Stomach (tissue), 8 donors: ENCODE measurements at regions not wholly inside any gene's neighbourhood (a gene's known extent, or its start where the extent isn't known, plus 50 kb on each side); places are given as distances from the start of the nearest gene placed in this dataset.

Source experiments
- DNase-seq, 2 donors: peaks; one replicate each; pipeline versions ENCODE4 v3.0.0 to v3.0.0-alpha.2; 2013 to 2019
- H3K27ac ChIP-seq, 5 donors: fragments of 200-600 bp in 4 of 5; sonication (generic) in 4 of 5; one replicate each; pipeline ENCODE4 v1.5.1; 2013 to 2019; ENCODE audit warnings: mild to moderate bottlenecking in 1 of 5, moderate library complexity in 1 of 5
- H3K27me3 ChIP-seq, 3 donors: fragments of 200-600 bp; sonication (generic); one replicate each; pipeline ENCODE4 v1.5.1; 2017 to 2019; ENCODE audit warnings: mixed run types in 1 of 3
- H3K36me3 ChIP-seq, 4 donors: fragments of 200-600 bp; sonication (generic); 1 replicate in 3 of 4; 2 replicates in 1 of 4; pipeline ENCODE4 v1.5.1; 2016 to 2019
- H3K4me1 ChIP-seq, 4 donors: fragments of 200-600 bp; sonication (generic); one replicate each; pipeline ENCODE4 v1.5.1; 2016 to 2019
- H3K4me3 ChIP-seq, 4 donors: fragments of 200-600 bp; sonication (generic) in 3 of 4; one replicate each; pipeline ENCODE4 v1.5.1; 2016 to 2019; ENCODE audit warnings: mild to moderate bottlenecking in 1 of 4
- H3K9me3 ChIP-seq, 4 donors: fragments of 200-600 bp; sonication (generic); one replicate each; pipeline ENCODE4 v1.5.1; 2016 to 2019
- EP300 ChIP-seq: sonication (generic); formaldehyde crosslinking; IDR thresholded peaks from one replicate; pipeline ENCODE4 v1.6.1; 2017; ENCODE audit warnings: antibody characterized with exemption
- POLR2A ChIP-seq, 4 donors: fragments of 450-650 bp; IDR thresholded peaks; one replicate each; pipeline ENCODE4 v1.6.1; 2016; ENCODE audit warnings: antibody characterized with exemption in 4 of 4, control low read depth in 2 of 4, mild to moderate bottlenecking in 1 of 4, moderate library complexity in 1 of 4
- POLR2AphosphoS5 ChIP-seq, 3 donors: sonication (generic); formaldehyde crosslinking; IDR thresholded peaks; one replicate each; pipeline ENCODE4 v1.6.1; 2016; ENCODE audit warnings: antibody characterized with exemption in 3 of 3
- WGBS, 5 donors: extraction: QIAGEN DNeasy Blood & Tissue Kit in 3 of 5; methylation state at CpG; one replicate each; pipeline versions ENCODE4 v1.1.5 to v1.1.7; 2013 to 2018; 5-methylcytosine and 5-hydroxymethylcytosine counted together
- intact Hi-C: fragments of 100-400 bp; cut with DNase I; formaldehyde crosslinking; loops from one replicate; pipeline ENCODE4 v1.15.1; 2023; ENCODE audit warnings: low total_unique reads
- TF ChIP-seq, protein P1 (sequence below), 7 experiments: fragments of 450-650 bp in 4 of 7; fragments of 200-600 bp in 3 of 7; sonication (generic) in 3 of 7; IDR thresholded peaks; one replicate each; pipeline ENCODE4 v1.5.1; 2016 to 2019; ENCODE audit warnings: antibody characterized with exemption in 7 of 7, control low read depth in 2 of 7, mild to moderate bottlenecking in 1 of 7
- donor health status: healthy with polysubstance abuse.
- donor health status: Bipolar disorder and iron deficiency.
- donor health status: healthy.

DNA sequence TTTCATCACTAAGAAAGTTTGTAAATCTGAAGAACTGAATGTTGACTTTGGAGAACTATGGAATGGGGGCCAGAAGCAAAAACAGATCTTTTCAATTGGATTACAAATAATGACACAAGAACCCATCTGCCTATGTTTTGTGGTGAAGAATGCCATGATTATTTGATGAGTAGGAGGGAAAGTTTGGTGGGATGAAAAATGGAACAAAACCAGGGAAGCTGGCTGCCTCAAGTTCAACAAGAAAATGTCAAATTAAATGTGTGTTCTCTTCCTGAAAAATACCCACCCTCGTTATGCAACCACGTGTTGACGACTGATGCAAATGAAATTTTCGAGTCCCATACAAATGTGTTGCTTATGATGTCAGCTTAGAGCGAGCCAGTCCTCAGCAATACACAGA, 208.5 kb downstream of the GPR37 start:
- WGBS, 5 donors, result 60 to 68% (median 67%) methylated on average over 5 of the region's 5 CpGs
- intact Hi-C loops, result no loop called here
- DNase-seq, result no peak

DNA sequence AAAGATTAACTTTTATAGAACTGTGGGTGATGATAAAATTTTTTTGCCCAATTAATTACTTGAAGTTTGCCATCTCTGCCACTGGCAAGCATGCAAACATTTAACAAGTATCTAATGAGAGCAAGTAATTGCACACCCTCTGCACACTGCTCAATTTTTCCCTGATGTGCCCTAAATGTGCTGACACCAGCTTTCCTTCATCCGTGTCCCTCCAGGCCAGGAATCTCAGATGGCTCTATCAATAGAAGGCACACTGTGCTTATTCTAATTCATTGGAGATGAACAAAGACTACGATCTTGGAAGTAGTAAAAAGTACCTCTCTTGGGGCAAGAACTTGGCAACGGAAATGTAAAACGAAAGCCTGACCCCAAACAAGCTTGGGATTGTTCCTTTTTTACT, 212.1 kb downstream of the GPR37 start:
- DNase-seq, result no peak
- Histone ChIP-seq H3K4me3 (no peak overlapping the region), H3K27me3 (no peaks in the 10 kb centered on the region), H3K36me3 (no peaks in the 10 kb centered on the region), H3K9me3 (no peaks in the 10 kb centered on the region), H3K27ac (no peak overlapping the region), H3K4me1 (no peaks in the 10 kb centered on the region)
- WGBS, 5 donors, result 71 to 86% (median 81%) methylated on average over 4 of the region's 4 CpGs
- no peak for TF ChIP-seq POLR2A (IDR thresholded peaks at IDR 0.05)
- no peak for TF ChIP-seq EP300
- TF ChIP-seq POLR2AphosphoS5 (IDR thresholded peaks at IDR 0.05), result no peak
- TF ChIP-seq, protein P1, sequence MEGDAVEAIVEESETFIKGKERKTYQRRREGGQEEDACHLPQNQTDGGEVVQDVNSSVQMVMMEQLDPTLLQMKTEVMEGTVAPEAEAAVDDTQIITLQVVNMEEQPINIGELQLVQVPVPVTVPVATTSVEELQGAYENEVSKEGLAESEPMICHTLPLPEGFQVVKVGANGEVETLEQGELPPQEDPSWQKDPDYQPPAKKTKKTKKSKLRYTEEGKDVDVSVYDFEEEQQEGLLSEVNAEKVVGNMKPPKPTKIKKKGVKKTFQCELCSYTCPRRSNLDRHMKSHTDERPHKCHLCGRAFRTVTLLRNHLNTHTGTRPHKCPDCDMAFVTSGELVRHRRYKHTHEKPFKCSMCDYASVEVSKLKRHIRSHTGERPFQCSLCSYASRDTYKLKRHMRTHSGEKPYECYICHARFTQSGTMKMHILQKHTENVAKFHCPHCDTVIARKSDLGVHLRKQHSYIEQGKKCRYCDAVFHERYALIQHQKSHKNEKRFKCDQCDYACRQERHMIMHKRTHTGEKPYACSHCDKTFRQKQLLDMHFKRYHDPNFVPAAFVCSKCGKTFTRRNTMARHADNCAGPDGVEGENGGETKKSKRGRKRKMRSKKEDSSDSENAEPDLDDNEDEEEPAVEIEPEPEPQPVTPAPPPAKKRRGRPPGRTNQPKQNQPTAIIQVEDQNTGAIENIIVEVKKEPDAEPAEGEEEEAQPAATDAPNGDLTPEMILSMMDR (IDR thresholded peaks at IDR 0.05), result no peak
- intact Hi-C loops, result no loop called here

More for the DNA sequence above, 208.5 kb downstream of the GPR37 start:
- no peaks in the 10 kb centered on the region for H3K36me3 ChIP-seq
- no peaks in the 10 kb centered on the region for H3K9me3 ChIP-seq
- H3K27ac ChIP-seq, result no peak overlapping the region
- H3K27me3 ChIP-seq, result no peaks in the 10 kb centered on the region
- TF ChIP-seq EP300 (no peak), POLR2A (IDR thresholded peaks at IDR 0.05) (no peak), POLR2AphosphoS5 (IDR thresholded peaks at IDR 0.05) (no peak)
- TF ChIP-seq, protein P1 (IDR thresholded peaks at IDR 0.05), result no peak
- H3K4me3 ChIP-seq, result no peak overlapping the region
- no peaks in the 10 kb centered on the region for H3K4me1 ChIP-seq

DNA sequence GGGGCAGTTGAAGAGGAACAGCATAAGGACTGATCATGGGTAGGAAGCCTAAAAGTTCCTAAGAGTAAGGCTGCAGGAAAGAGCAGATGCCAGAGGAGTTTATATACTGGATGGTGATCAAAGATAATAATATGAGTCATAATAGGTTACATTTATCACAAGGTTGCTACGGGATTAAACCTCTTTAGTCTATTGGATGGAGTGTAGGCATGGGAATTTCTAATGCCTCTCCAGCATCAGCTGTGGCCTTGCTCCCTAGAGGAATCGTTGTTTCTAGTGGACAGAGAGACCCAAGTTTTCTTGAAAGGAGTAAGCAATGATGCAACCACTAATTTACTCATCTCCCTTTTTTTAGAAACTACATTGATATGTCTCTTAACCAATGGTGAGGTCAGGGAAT, 213.4 kb downstream of the GPR37 start:
- intact Hi-C loops, result no loop called here
- 55 to 78% (median 74%) methylated on average over 2 of the region's 2 CpGs for WGBS, 5 donors

DNA sequence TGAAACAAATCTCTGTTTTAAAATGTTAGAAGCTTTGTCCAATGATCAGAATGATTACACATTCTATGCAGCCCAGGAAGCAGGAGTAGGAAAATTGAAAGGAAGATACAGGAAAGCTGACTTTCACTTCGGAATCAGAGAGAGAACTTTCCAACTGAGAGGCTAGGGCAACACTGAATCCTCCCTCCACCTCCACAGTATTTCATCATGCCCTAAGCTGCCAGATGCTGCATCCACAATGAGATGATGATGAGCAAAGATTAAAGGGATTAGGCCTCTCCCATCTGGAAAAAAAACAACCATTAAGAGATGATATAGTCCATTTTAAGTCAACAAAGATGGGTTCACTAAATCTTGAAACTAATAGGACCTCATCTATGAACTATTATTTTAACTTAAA, 215.6 kb downstream of the GPR37 start:
- DNase-seq, result no peak
- Histone ChIP-seq H3K9me3 (no peaks in the 10 kb centered on the region), H3K4me3 (no peak overlapping the region), H3K27me3 (no peaks in the 10 kb centered on the region), H3K36me3 (no peaks in the 10 kb centered on the region), H3K27ac (peak overlapping the region in 1 of 5 donors; percentile 24), H3K4me1 (no peaks in the 10 kb centered on the region)
- WGBS, 5 donors, result 55 to 70% (median 57%) methylated on average over 1 of the region's 1 CpG
- no peak for TF ChIP-seq POLR2A (IDR thresholded peaks at IDR 0.05)
- TF ChIP-seq, protein P1 (IDR thresholded peaks at IDR 0.05), result no peak
- TF ChIP-seq POLR2AphosphoS5 (IDR thresholded peaks at IDR 0.05), result no peak
- TF ChIP-seq EP300, result no peak
- intact Hi-C loops, result no loop called here

More for the DNA sequence above, 213.4 kb downstream of the GPR37 start:
- TF ChIP-seq POLR2A (IDR thresholded peaks at IDR 0.05), result no peak
- TF ChIP-seq POLR2AphosphoS5 (IDR thresholded peaks at IDR 0.05), result no peak
- TF ChIP-seq EP300, result no peak
- TF ChIP-seq, protein P1 (IDR thresholded peaks at IDR 0.05), result no peak
- Histone ChIP-seq H3K4me3 (no peak overlapping the region), H3K27me3 (no peaks in the 10 kb centered on the region), H3K27ac (no peak overlapping the region), H3K36me3 (no peaks in the 10 kb centered on the region), H3K9me3 (no peaks in the 10 kb centered on the region), H3K4me1 (no peaks in the 10 kb centered on the region)
- no peak for DNase-seq
